Brain microvascular endothelial cell (primary cell): ENCODE measurements at regions not wholly inside any gene's neighbourhood (a gene's known extent, or its start where the extent isn't known, plus 50 kb on each side); places are given as distances from the start of the nearest gene placed in this dataset.

Experiments used
- DNase-seq: peaks from one replicate; pipeline ENCODE4 v3.0.0-alpha.2; 2020
- H3K27ac ChIP-seq: fragments of 250-450 bp; sonication (Bioruptor Pico); 2 replicates; pipeline ENCODE4 v1.5.1; 2020; ENCODE audit warnings: mild to moderate bottlenecking, moderate library complexity
- H3K27me3 ChIP-seq: fragments of 250-450 bp; sonication (Bioruptor Pico); replicated peaks from 2 replicates; pipeline ENCODE4 v1.5.1; 2020; ENCODE audit warnings: mild to moderate bottlenecking
- H3K36me3 ChIP-seq: fragments of 250-450 bp; sonication (Bioruptor Pico); replicated peaks from 2 replicates; pipeline ENCODE4 v1.5.1; 2020; ENCODE audit warnings: mild to moderate bottlenecking
- H3K4me3 ChIP-seq: 2 replicates; pipeline ENCODE4 v1.5.1; 2011; ENCODE audit warnings: low read depth, mild to moderate bottlenecking, control low read depth, low read length, moderate library complexity
- in situ Hi-C: cut with HindIII; loops from 2 replicates; pipeline ENCODE4 v1.10.0; 2017; ENCODE audit warnings: low sequenced_read_pairs, low pct_ligation_motif_present
- TF ChIP-seq, protein P1 (sequence below): IDR thresholded peaks from 2 replicates; pipeline ENCODE4 v1.5.1; 2011; ENCODE audit warnings: low read depth, mild to moderate bottlenecking, moderate library complexity, low read length, control low read depth, inconsistent platforms; ENCODE audit errors: missing control alignments

- H3K27ac ChIP-seq = no peak overlapping the region
- H3K27me3 ChIP-seq = no peaks in the 10 kb centered on the region
- no peaks in the 10 kb centered on the region for H3K36me3 ChIP-seq
- H3K4me3 ChIP-seq = no peak overlapping the region
- in situ Hi-C loops = no loop called here
- no peak for DNase-seq
- TF ChIP-seq, protein P1, sequence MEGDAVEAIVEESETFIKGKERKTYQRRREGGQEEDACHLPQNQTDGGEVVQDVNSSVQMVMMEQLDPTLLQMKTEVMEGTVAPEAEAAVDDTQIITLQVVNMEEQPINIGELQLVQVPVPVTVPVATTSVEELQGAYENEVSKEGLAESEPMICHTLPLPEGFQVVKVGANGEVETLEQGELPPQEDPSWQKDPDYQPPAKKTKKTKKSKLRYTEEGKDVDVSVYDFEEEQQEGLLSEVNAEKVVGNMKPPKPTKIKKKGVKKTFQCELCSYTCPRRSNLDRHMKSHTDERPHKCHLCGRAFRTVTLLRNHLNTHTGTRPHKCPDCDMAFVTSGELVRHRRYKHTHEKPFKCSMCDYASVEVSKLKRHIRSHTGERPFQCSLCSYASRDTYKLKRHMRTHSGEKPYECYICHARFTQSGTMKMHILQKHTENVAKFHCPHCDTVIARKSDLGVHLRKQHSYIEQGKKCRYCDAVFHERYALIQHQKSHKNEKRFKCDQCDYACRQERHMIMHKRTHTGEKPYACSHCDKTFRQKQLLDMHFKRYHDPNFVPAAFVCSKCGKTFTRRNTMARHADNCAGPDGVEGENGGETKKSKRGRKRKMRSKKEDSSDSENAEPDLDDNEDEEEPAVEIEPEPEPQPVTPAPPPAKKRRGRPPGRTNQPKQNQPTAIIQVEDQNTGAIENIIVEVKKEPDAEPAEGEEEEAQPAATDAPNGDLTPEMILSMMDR = no peak
These were observed 637.3 kb downstream of the BCOR start for GRCh38 chrX:39460499-39460898.

GRCh38 chrX:39462835-39463234 lies 634.9 kb downstream of the BCOR start:
- no peaks in the 10 kb centered on the region for H3K27me3 ChIP-seq
- TF ChIP-seq, protein P1 = no peak
- H3K4me3 ChIP-seq = no peak overlapping the region
- no peak for DNase-seq
- H3K36me3 ChIP-seq = no peaks in the 10 kb centered on the region
- H3K27ac ChIP-seq = no peak overlapping the region
- in situ Hi-C loops = no loop called here

GRCh38 chrX:39464253-39464652 lies 633.5 kb downstream of the BCOR start:
- in situ Hi-C loops = no loop called here
- Histone ChIP-seq H3K36me3 (no peaks in the 10 kb centered on the region), H3K4me3 (no peak overlapping the region), H3K27ac (no peak overlapping the region), H3K27me3 (no peaks in the 10 kb centered on the region)
- no peak for DNase-seq
- TF ChIP-seq, protein P1 = no peak

DNA sequence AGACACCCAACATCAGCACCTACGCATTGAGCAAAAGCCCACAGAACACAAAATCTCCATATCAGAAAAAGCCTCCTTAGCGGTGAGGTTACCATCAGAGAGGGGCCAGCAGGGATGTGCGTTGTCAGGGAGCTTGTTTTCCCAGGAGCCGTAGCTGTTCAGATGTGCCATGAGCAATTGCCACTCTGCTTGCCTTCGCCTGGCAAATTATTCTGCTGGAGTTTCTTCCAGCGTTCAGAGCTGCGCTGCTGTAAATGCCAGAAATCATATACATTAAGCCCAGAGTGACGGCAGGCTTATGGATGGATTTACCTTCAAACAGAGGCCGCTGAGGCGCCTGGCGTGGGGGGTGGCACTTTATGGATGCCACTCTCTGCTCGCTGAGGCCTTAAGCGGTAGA lies 632.3 kb downstream of the BCOR start:
- TF ChIP-seq, protein P1 = no peak
- no peak for DNase-seq
- no peaks in the 10 kb centered on the region for H3K27me3 ChIP-seq
- in situ Hi-C loops = no loop called here
- no peak overlapping the region for H3K27ac ChIP-seq
- no peak overlapping the region for H3K4me3 ChIP-seq
- H3K36me3 ChIP-seq = no peaks in the 10 kb centered on the region

DNA sequence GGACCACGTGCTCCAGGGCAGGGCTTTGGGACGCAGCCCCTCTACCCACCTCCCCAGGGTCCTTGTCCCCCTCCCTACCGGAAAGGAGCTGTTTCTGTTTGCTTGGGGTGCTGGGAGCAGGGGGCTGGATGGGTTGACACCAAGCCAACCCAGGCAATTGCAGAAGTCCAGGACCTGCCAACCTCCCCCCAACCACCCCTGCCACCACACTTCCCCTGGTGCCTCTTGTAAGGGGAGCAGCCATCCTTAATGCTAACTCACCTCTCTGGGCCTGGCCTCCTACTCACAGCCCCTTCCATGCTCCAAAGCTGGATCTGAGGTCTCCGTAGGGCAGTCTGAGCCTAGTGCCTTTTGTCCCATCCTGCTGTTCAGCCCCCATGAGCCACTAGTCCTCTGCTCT lies 631.9 kb downstream of the BCOR start:
- no peak for DNase-seq
- TF ChIP-seq, protein P1 = no peak
- in situ Hi-C loops = no loop called here
- H3K27me3 ChIP-seq = no peaks in the 10 kb centered on the region
- no peak overlapping the region for H3K27ac ChIP-seq
- no peaks in the 10 kb centered on the region for H3K36me3 ChIP-seq
- H3K4me3 ChIP-seq = no peak overlapping the region

DNA sequence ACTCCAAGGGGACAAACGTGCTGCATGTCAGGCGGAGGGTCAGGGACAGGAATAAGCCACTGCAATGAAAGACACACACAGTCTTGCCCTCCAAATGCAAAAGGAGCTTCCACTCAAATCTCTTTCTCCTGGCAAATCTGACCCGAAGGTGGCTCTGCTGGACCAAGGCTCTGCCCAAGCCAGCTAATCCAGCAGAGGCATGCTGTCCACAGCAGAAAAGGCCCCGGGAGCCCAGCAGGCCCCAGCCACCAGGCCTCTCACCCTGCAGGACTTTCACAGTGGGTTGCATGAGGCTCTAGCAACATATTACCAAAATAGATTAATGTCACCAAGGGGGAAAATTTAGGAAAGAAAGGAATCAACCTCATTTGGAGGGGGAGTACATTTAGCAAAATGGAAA lies 628.6 kb downstream of the BCOR start:
- TF ChIP-seq, protein P1 = no peak
- Histone ChIP-seq H3K36me3 (no peaks in the 10 kb centered on the region), H3K27me3 (no peaks in the 10 kb centered on the region), H3K27ac (no peak overlapping the region), H3K4me3 (no peak overlapping the region)
- DNase-seq = no peak
- in situ Hi-C loops = no loop called here
